ENCODE measurements at regions not wholly inside any gene's neighbourhood (a gene's known extent, or its start where the extent isn't known, plus 50 kb on each side); places are given as distances from the start of the nearest gene placed in this dataset.

DNA sequence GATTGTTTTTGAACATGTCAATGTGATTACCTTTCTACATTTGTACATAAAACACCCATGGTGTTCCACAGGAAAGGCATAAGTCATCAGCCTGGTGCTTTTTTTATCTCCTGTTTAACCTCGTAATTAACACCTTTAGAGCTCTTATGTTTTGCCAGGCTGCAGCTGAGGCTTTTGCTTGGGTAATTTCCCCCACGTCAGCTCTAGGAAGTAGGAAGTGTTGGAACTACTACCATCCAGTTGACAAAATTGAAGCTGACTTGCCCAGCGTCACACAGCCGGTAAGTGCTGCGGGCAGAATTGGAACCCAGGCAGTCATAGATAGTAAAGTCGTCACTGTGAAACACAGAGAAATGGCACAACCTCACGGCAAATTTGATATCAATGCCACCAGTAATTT is 86.6 kb upstream of the BMP2 start:
- Histone ChIP-seq H2BK12ac (ENCODE audit: low read depth, low read length) (no peak overlapping the region), H3K27me3 (replicated peaks in 1 of 4; ENCODE audit: control insufficient read depth in 3 of 4, extremely low read depth in 1 of 4, insufficient read depth in 3 of 4, low read length in 3 of 4) (no peaks in the 10 kb centered on the region), H4K5ac (ENCODE audit: insufficient read length, low read depth, low read length) (no peak overlapping the region), H3K36me3 (ENCODE audit: control insufficient read depth in 2 of 4, insufficient read depth in 4 of 4, low read length in 3 of 4) (no peaks in the 10 kb centered on the region), H3K9ac (replicated peaks in 1 of 4; ENCODE audit: extremely low read depth in 1 of 4, low read depth in 3 of 4, low read length in 3 of 4) (no peak overlapping the region), H3K4ac (replicated peaks; ENCODE audit: insufficient read length, low read depth, low read length) (no peak overlapping the region), H2BK5ac (ENCODE audit: low read depth, low read length) (no peak overlapping the region), H3K18ac (ENCODE audit: extremely low read depth, low read length) (no peak overlapping the region), H2BK15ac (ENCODE audit: low read length) (no peak overlapping the region), H3K4me2 (ENCODE audit: insufficient read depth in 1 of 2, low read depth in 2 of 2, low read length in 2 of 2) (no peak overlapping the region), H3K23ac (ENCODE audit: insufficient read length) (no peak overlapping the region), H3K79me2 (ENCODE audit: control insufficient read depth in 1 of 2, insufficient read depth in 2 of 2, low read length in 2 of 2) (no peaks in the 10 kb centered on the region), H3K27ac (ENCODE audit: low read depth, low read length) (no peak overlapping the region), H2AFZ (ENCODE audit: low read length) (no peak overlapping the region), H3K4me1 (replicated peaks in 1 of 4; ENCODE audit: control insufficient read depth in 3 of 4, insufficient read depth in 4 of 4, low read length in 3 of 4) (no peaks in the 10 kb centered on the region), H3K23me2 (ENCODE audit: low read depth, low read length) (no peaks in the 10 kb centered on the region), H4K91ac (replicated peaks; ENCODE audit: insufficient read length, low read length) (no peak overlapping the region), H2BK20ac (ENCODE audit: low read length) (no peak overlapping the region), H2BK120ac (replicated peaks; ENCODE audit: low read depth, low read length) (no peak overlapping the region), H3K14ac (ENCODE audit: insufficient read length) (no peak overlapping the region), H3K79me1 (ENCODE audit: low read depth, low read length) (no peaks in the 10 kb centered on the region), H3K56ac (replicated peaks; ENCODE audit: insufficient read length, low read depth, low read length) (no peak overlapping the region), H2AK5ac (ENCODE audit: low read depth, low read length) (no peak overlapping the region), H4K20me1 (replicated peaks in 1 of 2; ENCODE audit: control insufficient read depth in 1 of 2, insufficient read depth in 2 of 2, low read length in 2 of 2) (no peaks in the 10 kb centered on the region), H4K8ac (ENCODE audit: extremely low read depth, insufficient read depth, low read length) (no peak overlapping the region), H3K4me3 (ENCODE audit: extremely low read depth in 1 of 4, insufficient read depth in 2 of 4, low read depth in 3 of 4, low read length in 4 of 4) (no peak overlapping the region), H3K9me3 (ENCODE audit: insufficient read depth in 2 of 2, low read depth in 1 of 2, low read length in 1 of 2) (no peaks in the 10 kb centered on the region)
- no peak for DNase-seq (ENCODE audit: low read depth in 1 of 2, low spot score in 2 of 2)
- CTCF ChIA-PET (ENCODE audit: partially characterized antibody) = interaction anchor here (0.6 kb wide), 1 partner anchor 103 kb away, joined by 3 read pairs; no protein-coding TSS in a partner anchor
- POLR2A ChIA-PET (ENCODE audit: partially characterized antibody) = interaction anchor here (0.6 kb wide), 1 partner anchor 40 kb away, joined by 3 read pairs; no protein-coding TSS in a partner anchor
- FAIRE-seq = no peak
- 92% methylated on average over 7 of the region's 7 CpGs; no CpG with 5 or more reads in 1 of the 2 experiments for WGBS, 2 experiments (ENCODE audit: extremely low coverage in 1 of 2, insufficient coverage in 1 of 2, insufficient read length in 1 of 2, insufficient replicate concordance in 2 of 2, low coverage in 1 of 2, low lambda C conversion rate in 2 of 2, missing lambda C conversion rate in 1 of 2)
- TF ChIP-seq, protein P1, sequence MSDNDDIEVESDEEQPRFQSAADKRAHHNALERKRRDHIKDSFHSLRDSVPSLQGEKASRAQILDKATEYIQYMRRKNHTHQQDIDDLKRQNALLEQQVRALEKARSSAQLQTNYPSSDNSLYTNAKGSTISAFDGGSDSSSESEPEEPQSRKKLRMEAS (IDR thresholded peaks at IDR 0.05) = no peak
- TF ChIP-seq, protein P2, sequence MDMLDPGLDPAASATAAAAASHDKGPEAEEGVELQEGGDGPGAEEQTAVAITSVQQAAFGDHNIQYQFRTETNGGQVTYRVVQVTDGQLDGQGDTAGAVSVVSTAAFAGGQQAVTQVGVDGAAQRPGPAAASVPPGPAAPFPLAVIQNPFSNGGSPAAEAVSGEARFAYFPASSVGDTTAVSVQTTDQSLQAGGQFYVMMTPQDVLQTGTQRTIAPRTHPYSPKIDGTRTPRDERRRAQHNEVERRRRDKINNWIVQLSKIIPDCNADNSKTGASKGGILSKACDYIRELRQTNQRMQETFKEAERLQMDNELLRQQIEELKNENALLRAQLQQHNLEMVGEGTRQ (IDR thresholded peaks at IDR 0.05; ENCODE audit: low read length) = no peak
- TF ChIP-seq PHF8 (conservative IDR thresholded peaks at IDR 0.05; ENCODE audit: low read depth, low read length) (no peak), POU5F1 (IDR thresholded peaks at IDR 0.05; ENCODE audit: low read depth, low read length) (no peak), FOSL1 (IDR thresholded peaks at IDR 0.05; ENCODE audit: insufficient read depth, low read depth, low read length) (no peak), CTBP2 (IDR thresholded peaks at IDR 0.05; ENCODE audit: borderline replicate concordance, insufficient read depth, insufficient read length, low read length) (no peak)
